H1 (cell line): ENCODE measurements at regions not wholly inside any gene's neighbourhood (a gene's known extent, or its start where the extent isn't known, plus 50 kb on each side); places are given as distances from the start of the nearest gene placed in this dataset.

ENCODE experiments used
- CTCF ChIA-PET: fragments of 300-600 bp; sonication (Branson Sonifier 250); formaldehyde crosslinking; loops from one replicate; lab custom pipeline; 2021; ENCODE audit not compliant: partially characterized antibody; lab: Charles Lee
- POLR2A ChIA-PET: fragments of 300-600 bp; sonication (Branson Sonifier 250); formaldehyde crosslinking; loops from one replicate; lab custom pipeline; 2021; ENCODE audit warnings: inconsistent platforms; ENCODE audit not compliant: partially characterized antibody; lab: Charles Lee
- DNase-seq, 2 experiments: peaks; one replicate each; pipeline versions ENCODE4 v3.0.0 to v3.0.0-alpha.2; 2010 to 2022; ENCODE audit warnings: low spot score in 2 of 2, low read depth in 1 of 2, mixed read lengths in 1 of 2
- FAIRE-seq: peaks from 2 replicates; lab custom pipeline; 2011; peaks lifted over from hg19 to GRCh38; lab: Jason Lieb, UNC
- H2AFZ ChIP-seq: 2 replicates; pipeline ENCODE4 v1.8.1; 2012; ENCODE audit warnings: low read length, inconsistent platforms
- H2AK5ac ChIP-seq: 2 replicates; pipeline ENCODE4 v1.6.1; 2013; ENCODE audit warnings: low read depth, low read length
- H2BK120ac ChIP-seq: replicated peaks from 2 replicates; pipeline ENCODE3; 2013; ENCODE audit warnings: low read depth, low read length, inconsistent platforms
- H2BK12ac ChIP-seq: 2 replicates; pipeline ENCODE4 v1.6.1; 2013; ENCODE audit warnings: low read depth, low read length
- H2BK15ac ChIP-seq: 2 replicates; pipeline ENCODE4 v1.6.1; 2013; ENCODE audit warnings: low read length
- H2BK20ac ChIP-seq: 2 replicates; pipeline ENCODE4 v1.6.1; 2013; ENCODE audit warnings: low read length
- H2BK5ac ChIP-seq: 2 replicates; pipeline ENCODE4 v1.6.1; 2013; ENCODE audit warnings: low read depth, low read length
- H3K14ac ChIP-seq: 2 replicates; pipeline ENCODE4 v1.6.1; 2013; ENCODE audit warnings: inconsistent platforms; ENCODE audit not compliant: insufficient read length
- H3K18ac ChIP-seq: 2 replicates; pipeline ENCODE4 v1.6.1; 2013; ENCODE audit warnings: low read length; ENCODE audit errors: extremely low read depth
- H3K23ac ChIP-seq: 2 replicates; pipeline ENCODE4 v1.6.1; 2013; ENCODE audit warnings: inconsistent platforms; ENCODE audit not compliant: insufficient read length
- H3K23me2 ChIP-seq: 2 replicates; pipeline ENCODE4 v1.6.1; 2013; ENCODE audit warnings: low read depth, low read length
- H3K27ac ChIP-seq: 2 replicates; pipeline ENCODE4 v1.6.1; 2011; ENCODE audit warnings: low read depth, low read length, inconsistent platforms
- H3K27me3 ChIP-seq, 4 experiments: replicated peaks in 1 of 4; 1 replicate in 1 of 4; 2 replicates in 3 of 4; pipeline versions ENCODE4 v1.6.1 to v1.8.1; 2011 to 2013; ENCODE audit warnings: low read length in 3 of 4, mild to moderate bottlenecking in 3 of 4, inconsistent platforms in 2 of 4, mixed read lengths in 2 of 4, moderate library complexity in 1 of 4; ENCODE audit not compliant: control insufficient read depth in 3 of 4, insufficient read depth in 3 of 4; ENCODE audit errors: extremely low read depth in 1 of 4
- H3K36me3 ChIP-seq, 4 experiments: 2 replicates each; pipeline versions ENCODE4 v1.6.1 to v1.8.1; 2011 to 2013; ENCODE audit warnings: mild to moderate bottlenecking in 4 of 4, low read length in 3 of 4, moderate library complexity in 2 of 4, control low read depth in 1 of 4, inconsistent platforms in 1 of 4; ENCODE audit not compliant: insufficient read depth in 4 of 4, control insufficient read depth in 2 of 4
- H3K4ac ChIP-seq: replicated peaks from 2 replicates; pipeline ENCODE3; 2013; ENCODE audit warnings: low read length, low read depth, mixed read lengths, inconsistent platforms; ENCODE audit not compliant: insufficient read length
- H3K4me1 ChIP-seq, 4 experiments: replicated peaks in 1 of 4; 1 replicate in 1 of 4; 2 replicates in 3 of 4; pipeline versions ENCODE4 v1.6.1 to v1.8.1; 2011 to 2013; ENCODE audit warnings: low read length in 3 of 4, inconsistent platforms in 2 of 4, mixed read lengths in 1 of 4; ENCODE audit not compliant: insufficient read depth in 4 of 4, control insufficient read depth in 3 of 4
- H3K4me2 ChIP-seq, 2 experiments: 2 replicates each; pipeline versions ENCODE4 v1.6.1 to v1.8.1; 2011 to 2013; ENCODE audit warnings: low read depth in 2 of 2, low read length in 2 of 2, control low read depth in 1 of 2, inconsistent platforms in 1 of 2, mild to moderate bottlenecking in 1 of 2; ENCODE audit not compliant: insufficient read depth in 1 of 2
- H3K4me3 ChIP-seq, 4 experiments: fragments of 200-600, 300-600 bp in 1 of 4; sonication (generic), shearing (Covaris generic), sonication (Bioruptor Twin) in 1 of 4; 2 replicates each; pipeline versions ENCODE4 v1.5.1 to v1.8.1; 2011 to 2016; ENCODE audit warnings: low read length in 4 of 4, low read depth in 3 of 4, control low read depth in 2 of 4, inconsistent platforms in 2 of 4, mild to moderate bottlenecking in 2 of 4, mixed read lengths in 1 of 4, moderate library complexity in 1 of 4; ENCODE audit not compliant: insufficient read depth in 2 of 4; ENCODE audit errors: extremely low read depth in 1 of 4
- H3K56ac ChIP-seq: replicated peaks from 2 replicates; pipeline ENCODE3; 2013; ENCODE audit warnings: low read depth, mild to moderate bottlenecking, mixed read lengths, low read length, inconsistent platforms; ENCODE audit not compliant: insufficient read length
- H3K79me1 ChIP-seq: 2 replicates; pipeline ENCODE4 v1.6.1; 2013; ENCODE audit warnings: low read depth, low read length, control low read depth
- H3K79me2 ChIP-seq, 2 experiments: 2 replicates each; pipeline versions ENCODE4 v1.6.1 to v1.8.1; 2012 to 2013; ENCODE audit warnings: low read length in 2 of 2, mild to moderate bottlenecking in 2 of 2, inconsistent platforms in 1 of 2; ENCODE audit not compliant: insufficient read depth in 2 of 2, control insufficient read depth in 1 of 2
- H3K9ac ChIP-seq, 4 experiments: replicated peaks in 1 of 4; 1 replicate in 1 of 4; 2 replicates in 3 of 4; pipeline versions ENCODE4 v1.6.1 to v1.8.1; 2011 to 2013; ENCODE audit warnings: low read depth in 3 of 4, low read length in 3 of 4, control low read depth in 2 of 4, mild to moderate bottlenecking in 2 of 4, moderate library complexity in 2 of 4, inconsistent platforms in 1 of 4; ENCODE audit errors: extremely low read depth in 1 of 4
- H3K9me3 ChIP-seq, 2 experiments: 2 replicates each; pipeline versions ENCODE4 v1.6.1 to v1.8.1; 2012 to 2013; ENCODE audit warnings: mild to moderate bottlenecking in 2 of 2, moderate library complexity in 2 of 2, control low read depth in 1 of 2, inconsistent platforms in 1 of 2, low read depth in 1 of 2, low read length in 1 of 2, mixed read lengths in 1 of 2; ENCODE audit not compliant: insufficient read depth in 2 of 2
- H4K20me1 ChIP-seq, 2 experiments: replicated peaks in 1 of 2; 2 replicates each; pipeline versions ENCODE3 to v1.8.1; 2011 to 2013; ENCODE audit warnings: inconsistent platforms in 2 of 2, low read length in 2 of 2, mild to moderate bottlenecking in 1 of 2; ENCODE audit not compliant: insufficient read depth in 2 of 2, control insufficient read depth in 1 of 2
- H4K5ac ChIP-seq: 2 replicates; pipeline ENCODE4 v1.6.1; 2013; ENCODE audit warnings: low read length, low read depth, mixed read lengths, inconsistent platforms; ENCODE audit not compliant: insufficient read length
- H4K8ac ChIP-seq: 2 replicates; pipeline ENCODE4 v1.8.0; 2013; ENCODE audit warnings: mild to moderate bottlenecking, moderate library complexity, low read length, inconsistent platforms; ENCODE audit not compliant: insufficient read depth; ENCODE audit errors: extremely low read depth
- H4K91ac ChIP-seq: replicated peaks from 2 replicates; pipeline ENCODE3; 2013; ENCODE audit warnings: low read length, mixed read lengths, inconsistent platforms; ENCODE audit not compliant: insufficient read length
- ASH2L ChIP-seq: fragments of 200-600, 300-600 bp; sonication (generic); IDR thresholded peaks from one replicate; pipeline ENCODE4 v1.7.1; 2017; ENCODE audit warnings: low read length
- CBX8 ChIP-seq: fragments of 300-800, 300-1000 bp; sonication (generic); IDR thresholded peaks from 2 replicates; pipeline ENCODE4 v1.7.1; 2016; ENCODE audit warnings: low read depth, low read length, borderline replicate concordance
- CEBPB ChIP-seq: IDR thresholded peaks from 2 replicates; pipeline ENCODE4 v1.6.1; 2012; ENCODE audit warnings: low read depth, low read length
- HDAC6 ChIP-seq: IDR thresholded peaks from one replicate; pipeline ENCODE4 v1.7.1; 2012; ENCODE audit warnings: low read depth, mild to moderate bottlenecking, inconsistent platforms, low read length, moderate library complexity
- KDM5A ChIP-seq: fragments of 200-600 bp; IDR thresholded peaks from 2 replicates; pipeline ENCODE4 v1.7.1; 2012; ENCODE audit warnings: mild to moderate bottlenecking, low read length, inconsistent platforms, mixed read lengths
- POLR2AphosphoS5 ChIP-seq: IDR thresholded peaks from 2 replicates; pipeline ENCODE4 v1.6.1; 2011; ENCODE audit warnings: low read depth, low read length
- RBBP5 ChIP-seq: IDR thresholded peaks from 2 replicates; pipeline ENCODE4 v1.7.1; 2012; ENCODE audit warnings: low read depth, mild to moderate bottlenecking, inconsistent platforms, low read length, moderate library complexity, borderline replicate concordance
- SP2 ChIP-seq: IDR thresholded peaks from 2 replicates; pipeline ENCODE4 v1.6.1; 2012; ENCODE audit warnings: mild to moderate bottlenecking, low read length, inconsistent platforms
- TAF1 ChIP-seq: IDR thresholded peaks from 2 replicates; pipeline ENCODE4 v1.6.1; 2011; ENCODE audit warnings: mild to moderate bottlenecking, low read depth, low read length
- TCF12 ChIP-seq: IDR thresholded peaks from 2 replicates; pipeline ENCODE4 v1.6.1; 2011; ENCODE audit warnings: low read depth, mild to moderate bottlenecking, low read length
- WGBS, 2 experiments: shearing (Covaris generic) in 1 of 2; methylation state at CpG; one replicate each; pipeline versions ENCODE4 v1.1.6 to v1.1.7; 2013 to 2015; ENCODE audit warnings: low lambda C conversion rate in 2 of 2, mixed read lengths in 2 of 2, inconsistent platforms in 1 of 2, low coverage in 1 of 2, missing lambda C conversion rate in 1 of 2; ENCODE audit not compliant: insufficient replicate concordance in 2 of 2, insufficient coverage in 1 of 2, insufficient read length in 1 of 2; ENCODE audit errors: extremely low coverage in 1 of 2, missing lambda C conversion rate in 1 of 2; 5-methylcytosine and 5-hydroxymethylcytosine counted together

DNA sequence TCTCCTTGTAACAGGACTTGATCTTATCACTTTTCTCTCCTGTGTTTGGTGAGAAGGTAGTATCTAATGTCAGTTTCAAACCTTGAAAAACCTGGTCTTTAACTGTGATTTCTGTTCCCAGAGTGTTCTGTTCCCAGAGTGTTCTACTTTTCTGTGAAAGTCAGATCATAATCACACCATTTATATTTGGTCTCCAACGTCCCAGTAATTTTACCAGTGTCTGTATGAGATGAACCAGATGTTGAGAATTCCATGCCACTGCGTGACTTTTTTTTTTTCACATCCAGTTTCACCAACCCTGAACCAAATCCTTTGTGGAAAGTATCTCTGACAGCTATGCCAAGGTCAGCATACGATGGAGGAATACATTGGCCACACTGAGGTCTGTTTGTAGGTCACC, 365.2 kb downstream of the USP25 start:
- DNase-seq = no peak
- no peak overlapping the region for H2AFZ ChIP-seq
- WGBS, 2 experiments = 90% methylated on average over 2 of the region's 3 CpGs; no CpG with 5 or more reads in 1 of the 2 experiments
- no peaks in the 10 kb centered on the region for H3K79me2 ChIP-seq
- TF ChIP-seq HDAC6 (no peak), CBX8 (no peak), RBBP5 (no peak), POLR2AphosphoS5 (no peak), ASH2L (no peak), KDM5A (no peak), TAF1 (no peak), CEBPB (no peak), SP2 (no peak), TCF12 (no peak)
- CTCF ChIA-PET = interaction anchor here (1.6 kb wide), 1 partner anchor 9 kb away, joined by 4 read pairs; no protein-coding TSS in a partner anchor
- H3K14ac ChIP-seq = no peak overlapping the region
- no peaks in the 10 kb centered on the region for H3K79me1 ChIP-seq
- H4K5ac ChIP-seq = no peak overlapping the region
- no peak overlapping the region for H3K4me3 ChIP-seq
- H3K27me3 ChIP-seq = no peaks in the 10 kb centered on the region
- no peaks in the 10 kb centered on the region for H3K4me1 ChIP-seq
- H3K4me2 ChIP-seq = no peak overlapping the region
- no peak overlapping the region for H3K56ac ChIP-seq
- H2AK5ac ChIP-seq = no peak overlapping the region
- H2BK15ac ChIP-seq = no peak overlapping the region
- no peak overlapping the region for H4K91ac ChIP-seq
- no peak overlapping the region for H3K18ac ChIP-seq
- no peak overlapping the region for H3K9ac ChIP-seq
- POLR2A ChIA-PET = no interaction called here
- H2BK12ac ChIP-seq = no peak overlapping the region
- no peak overlapping the region for H4K8ac ChIP-seq
- H3K27ac ChIP-seq = no peak overlapping the region
- H3K9me3 ChIP-seq = no peaks in the 10 kb centered on the region
- H4K20me1 ChIP-seq = no peaks in the 10 kb centered on the region
- no peak overlapping the region for H3K4ac ChIP-seq
- no peak overlapping the region for H2BK5ac ChIP-seq
- no peak overlapping the region for H2BK20ac ChIP-seq
- H3K23ac ChIP-seq = no peak overlapping the region
- H3K23me2 ChIP-seq = no peaks in the 10 kb centered on the region
- no peak overlapping the region for H2BK120ac ChIP-seq
- H3K36me3 ChIP-seq = no peaks in the 10 kb centered on the region
- no peak for FAIRE-seq
